Hematopoietic multipotent progenitor cell treated with erythropoietin and hydrocortisone succinate and interleukin-3 and kit ligand, for 17 days (in vitro differentiated cells): ENCODE measurements at regions not wholly inside any gene's neighbourhood (a gene's known extent, or its start where the extent isn't known, plus 50 kb on each side); places are given as distances from the start of the nearest gene placed in this dataset.

ENCODE experiments used
- DNase-seq: peaks from one replicate; pipeline ENCODE4 v3.0.0-alpha.2; 2015; ENCODE audit warnings: low spot score

DNA sequence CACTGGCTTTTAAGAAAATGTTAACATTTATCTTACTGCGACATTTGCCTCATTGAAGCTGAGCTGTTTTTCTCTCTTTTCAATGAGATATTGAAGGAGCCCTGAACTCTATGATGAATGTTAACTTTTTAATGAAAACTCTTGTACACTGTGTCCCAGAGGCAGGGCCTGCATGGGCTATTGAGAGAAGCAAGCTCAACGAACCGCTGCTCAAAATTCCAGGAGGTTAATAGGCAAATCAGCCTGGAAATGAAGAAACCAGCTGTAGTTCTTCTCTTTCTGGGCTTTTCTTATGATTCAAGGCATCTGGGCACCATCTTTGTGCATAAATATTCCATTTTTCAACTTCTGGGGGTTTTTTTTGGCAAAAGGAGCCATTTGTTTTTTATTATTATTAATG is 168.4 kb upstream of the NPVF start:
- no peak for DNase-seq

DNA sequence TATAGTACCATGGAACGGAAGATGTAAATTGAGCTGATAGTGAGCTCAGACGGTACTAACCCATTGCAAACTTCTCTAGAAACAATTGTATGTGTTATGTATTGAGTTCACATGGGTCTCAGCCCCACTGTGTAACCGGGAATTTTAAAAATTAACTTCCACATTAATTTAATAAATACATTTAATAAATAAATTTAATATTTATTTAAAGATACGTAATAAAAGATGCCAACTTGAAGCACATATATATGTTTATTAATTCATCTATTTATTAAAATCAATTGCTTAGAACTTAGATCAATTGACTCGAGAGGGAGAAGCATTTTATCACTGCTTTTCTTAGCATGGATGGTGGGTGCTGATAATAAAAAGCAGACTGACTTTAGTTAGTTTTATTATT is 170.1 kb upstream of the NPVF start:
- DNase-seq, result no peak

DNA sequence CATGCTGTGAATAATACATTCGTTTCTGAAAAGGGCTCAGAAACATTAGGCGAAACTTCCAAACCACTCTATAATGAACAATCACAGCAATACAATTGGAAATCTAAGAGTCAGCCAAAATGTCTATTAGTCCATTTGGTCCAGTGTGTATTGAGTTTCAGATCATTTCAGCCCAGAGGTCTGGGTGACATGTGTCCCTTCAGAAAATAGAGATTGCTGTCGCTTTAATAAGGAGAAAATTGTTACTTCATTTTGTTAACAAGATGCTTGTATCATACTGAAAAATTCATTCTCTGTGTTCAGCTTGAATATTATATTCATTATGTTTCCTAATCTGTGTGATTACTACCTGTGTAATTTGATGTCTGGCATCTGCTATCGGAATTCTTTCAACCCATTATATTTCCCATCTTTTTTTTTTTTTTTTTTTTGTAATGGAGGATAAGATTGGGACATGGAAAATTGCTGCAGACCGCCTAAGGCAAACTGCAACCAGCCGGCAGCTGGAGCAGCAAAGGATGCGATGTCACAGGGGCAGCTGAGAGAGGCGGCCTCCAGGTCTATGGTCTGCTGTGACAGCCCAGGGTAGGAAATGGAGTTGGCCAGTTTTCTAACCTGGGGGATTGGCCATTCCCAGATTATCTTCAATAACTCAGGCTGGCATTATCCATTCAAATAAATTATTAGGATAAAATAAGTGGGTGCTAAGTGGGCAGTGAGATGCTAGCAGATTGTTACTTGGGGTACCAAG is 170.9 kb upstream of the NPVF start:
- DNase-seq, result no peak

GRCh38 chr7:25402532-25402931 is 174.2 kb upstream of the NPVF start:
- DNase-seq, result no peak

DNA sequence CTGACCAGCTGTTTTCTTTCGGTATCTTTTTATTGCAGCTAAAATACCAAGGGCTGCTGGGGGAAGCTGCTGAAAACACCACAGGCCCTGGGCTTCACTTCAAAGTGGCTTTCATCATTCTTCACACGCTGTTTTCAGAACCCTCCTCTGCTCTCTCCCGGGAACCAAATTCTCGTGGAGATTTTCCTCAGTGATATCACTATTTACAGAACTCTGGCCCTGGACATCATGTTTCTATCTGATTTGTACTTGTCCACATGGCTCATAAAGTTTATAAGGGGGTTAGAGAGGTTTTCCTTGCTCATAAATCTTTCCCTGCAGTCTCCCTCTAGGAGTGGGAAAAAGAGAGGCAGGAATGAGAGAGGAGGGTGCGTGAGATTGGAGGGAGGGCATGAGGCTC is 177.4 kb upstream of the NPVF start:
- no peak for DNase-seq

DNA sequence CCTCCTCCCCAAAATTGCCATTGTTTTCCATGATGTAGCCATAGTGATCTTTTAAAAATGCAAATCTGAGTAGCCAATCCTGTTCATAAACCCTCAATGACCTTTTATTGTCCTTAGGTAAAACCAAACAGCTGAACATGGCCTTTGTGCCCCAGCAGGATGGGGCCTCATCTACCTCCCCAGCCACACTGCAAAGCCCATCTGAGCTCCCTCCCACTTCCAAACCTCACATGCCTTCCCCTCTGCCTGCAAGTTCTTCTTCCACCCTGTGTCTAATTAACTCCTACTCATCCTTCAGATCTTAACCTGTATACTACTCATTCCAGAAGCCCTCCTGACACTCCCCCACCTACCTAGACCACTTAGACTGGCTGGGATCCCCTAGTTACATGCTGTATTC is 178.8 kb upstream of the NPVF start:
- no peak for DNase-seq

DNA sequence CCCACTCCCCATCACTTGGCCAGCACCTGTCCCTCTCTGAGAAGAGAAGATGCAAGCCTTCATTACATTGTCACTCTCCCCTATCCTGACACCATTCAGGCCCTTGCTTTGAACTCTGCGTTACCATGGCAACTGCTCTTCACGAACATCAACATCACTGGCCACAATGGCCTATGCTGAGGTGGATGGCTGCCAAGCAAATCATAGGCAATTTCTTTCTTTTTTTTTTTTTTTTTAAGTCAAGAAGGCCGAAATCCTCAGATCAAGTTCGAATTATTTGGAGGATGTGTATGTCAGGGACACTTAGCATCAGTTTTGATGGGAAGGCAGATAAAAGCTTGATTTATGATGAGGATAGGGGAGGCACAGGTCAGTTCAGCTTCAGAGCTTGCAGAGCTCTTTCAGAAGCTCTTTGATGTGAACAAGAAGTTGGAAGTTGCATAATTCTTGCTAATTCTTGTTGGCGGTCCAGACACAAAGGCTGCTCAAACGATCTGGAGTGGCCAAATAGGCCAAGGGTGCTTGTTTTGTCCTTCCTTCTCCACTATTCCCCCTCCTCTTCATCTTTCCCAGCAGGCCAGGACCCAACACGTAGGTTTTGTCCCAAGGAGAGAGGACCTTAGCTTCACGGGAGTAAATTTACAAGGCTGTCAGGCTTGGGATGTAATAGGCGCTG is 179.9 kb upstream of the NPVF start:
- no peak for DNase-seq

DNA sequence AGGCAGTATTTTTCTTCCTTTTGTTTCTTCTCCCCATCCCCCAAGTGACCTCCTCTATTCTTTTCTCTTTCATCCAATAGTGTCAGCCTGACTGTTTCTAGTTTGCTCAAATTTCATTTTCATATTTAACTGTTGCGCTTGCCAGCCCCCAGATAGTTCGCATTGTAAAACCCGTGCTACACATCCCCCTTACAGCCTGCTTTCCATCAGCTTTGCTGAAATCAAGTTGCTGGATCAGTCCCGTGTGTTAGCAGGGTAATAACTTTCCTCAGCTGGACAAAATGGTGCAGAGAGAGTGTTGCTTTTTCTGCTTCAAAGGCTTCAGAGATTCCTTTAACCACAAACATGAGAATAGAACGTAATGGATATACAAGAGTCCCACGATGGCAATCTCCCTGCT is 180.6 kb upstream of the NPVF start:
- DNase-seq, result no peak

GRCh38 chr7:25409897-25410636 is 181.8 kb upstream of the NPVF start:
- no peak for DNase-seq

DNA sequence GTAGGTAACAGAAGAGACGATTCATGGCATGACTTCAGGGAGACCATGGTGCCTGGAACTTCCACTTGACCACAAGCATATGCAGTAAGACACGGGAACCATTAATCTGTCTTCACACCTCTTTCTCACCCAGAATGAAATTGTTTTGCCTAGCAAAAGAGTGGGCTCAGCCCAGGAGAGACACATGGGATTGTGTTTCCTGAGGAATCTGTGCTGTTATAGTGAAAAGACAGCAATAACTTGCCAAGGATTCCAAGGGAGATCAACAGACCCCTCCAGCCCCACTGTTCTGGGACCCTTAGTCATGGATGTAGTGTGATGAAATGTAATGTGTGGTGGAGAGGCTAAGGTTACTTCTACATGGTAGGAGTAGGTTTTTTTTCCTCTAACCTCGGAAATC is 192.5 kb upstream of the NPVF start:
- DNase-seq, result no peak

DNA sequence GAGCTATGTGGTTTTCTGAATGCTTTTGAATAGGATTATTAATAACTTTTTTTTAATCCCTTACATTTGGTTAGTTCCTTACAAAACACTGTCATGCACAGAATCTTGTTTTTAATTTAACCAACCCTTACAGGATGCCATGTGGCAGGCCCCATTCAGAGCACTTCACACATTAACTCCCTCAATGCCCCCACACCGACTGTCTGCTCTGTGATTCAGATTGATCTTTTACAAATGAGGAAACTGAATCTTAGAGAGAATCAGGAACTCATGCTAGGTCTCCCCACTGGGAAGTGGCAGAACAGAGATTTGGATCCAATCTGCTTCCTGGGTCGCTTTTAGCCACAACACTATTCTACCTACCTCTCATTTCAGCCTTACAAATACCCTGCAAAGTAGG is 195.8 kb upstream of the NPVF start:
- DNase-seq, result no peak

DNA sequence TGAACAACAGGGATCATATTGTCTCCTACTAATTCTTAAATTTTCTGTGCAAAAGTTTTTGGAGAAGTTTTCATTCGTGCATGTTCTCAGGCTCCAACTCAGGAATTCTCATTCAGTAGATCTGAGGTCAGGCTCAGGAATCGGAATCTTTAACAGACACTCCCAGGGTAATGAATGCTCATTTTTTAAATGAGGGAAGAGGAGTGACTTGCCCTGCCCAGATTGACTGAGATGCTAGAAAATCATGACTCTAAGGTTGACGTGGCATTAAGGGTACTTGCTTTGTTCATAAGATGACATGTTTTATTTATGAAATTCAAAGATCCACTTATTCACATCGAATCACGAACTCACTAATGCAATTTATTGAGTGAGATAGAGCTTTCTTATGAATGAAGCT is 196.6 kb upstream of the NPVF start:
- DNase-seq, result no peak

DNA sequence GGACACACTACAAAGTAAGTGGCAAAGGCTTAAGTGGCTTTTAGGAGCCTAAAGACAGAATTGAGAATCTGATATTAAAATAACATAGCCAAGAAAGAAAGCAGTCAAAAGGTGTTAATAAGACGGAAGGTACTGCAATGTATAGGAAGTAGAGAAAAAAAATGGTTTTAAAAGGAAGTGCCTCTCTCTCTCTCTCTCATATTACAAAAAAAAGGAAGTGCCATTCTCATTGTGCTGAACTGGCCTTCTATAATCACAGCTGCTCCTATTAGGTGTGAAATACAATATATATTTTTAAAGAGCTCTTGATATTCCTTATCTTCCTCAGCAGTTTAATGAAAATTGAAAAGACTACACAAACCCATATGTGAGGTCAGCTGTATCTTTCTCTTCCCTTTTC is 199.4 kb upstream of the NPVF start:
- no peak for DNase-seq

- DNase-seq, result no peak
These were observed 201.4 kb upstream of the NPVF start for GRCh38 chr7:25429731-25430130.

DNA sequence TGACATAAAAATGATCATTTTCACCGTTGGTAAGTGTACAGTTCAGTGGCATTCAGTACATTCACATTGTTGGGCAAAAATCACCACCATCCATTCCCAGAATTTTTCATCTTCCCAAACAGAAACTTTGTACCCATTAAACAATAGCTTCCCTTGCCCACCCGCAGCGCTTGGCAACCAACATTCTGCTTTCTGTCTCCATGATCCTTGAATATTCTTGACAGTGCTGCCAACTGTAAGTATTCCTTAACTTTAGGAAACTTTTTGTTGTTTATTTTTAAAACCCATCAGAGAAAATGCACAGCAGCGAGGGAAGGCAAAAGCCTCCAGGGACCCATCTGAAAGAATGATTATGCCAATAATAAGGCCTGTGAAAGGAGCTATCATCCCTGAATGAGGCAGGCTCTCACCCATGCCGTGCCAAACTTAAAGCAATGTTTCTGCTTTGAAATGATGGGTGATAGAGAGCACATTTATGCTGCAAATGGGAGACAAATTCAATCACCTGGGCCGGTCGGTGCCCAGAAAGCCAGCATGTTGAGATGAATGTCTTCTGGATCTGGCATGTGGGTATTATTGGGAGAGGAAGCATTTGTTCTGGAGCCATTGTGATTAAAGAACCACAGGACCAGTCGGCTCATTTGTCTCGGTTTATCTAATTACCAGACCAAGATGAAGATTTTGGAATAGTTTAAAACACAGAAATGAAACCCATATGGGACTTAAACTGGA is 202.1 kb upstream of the NPVF start:
- no peak for DNase-seq

DNA sequence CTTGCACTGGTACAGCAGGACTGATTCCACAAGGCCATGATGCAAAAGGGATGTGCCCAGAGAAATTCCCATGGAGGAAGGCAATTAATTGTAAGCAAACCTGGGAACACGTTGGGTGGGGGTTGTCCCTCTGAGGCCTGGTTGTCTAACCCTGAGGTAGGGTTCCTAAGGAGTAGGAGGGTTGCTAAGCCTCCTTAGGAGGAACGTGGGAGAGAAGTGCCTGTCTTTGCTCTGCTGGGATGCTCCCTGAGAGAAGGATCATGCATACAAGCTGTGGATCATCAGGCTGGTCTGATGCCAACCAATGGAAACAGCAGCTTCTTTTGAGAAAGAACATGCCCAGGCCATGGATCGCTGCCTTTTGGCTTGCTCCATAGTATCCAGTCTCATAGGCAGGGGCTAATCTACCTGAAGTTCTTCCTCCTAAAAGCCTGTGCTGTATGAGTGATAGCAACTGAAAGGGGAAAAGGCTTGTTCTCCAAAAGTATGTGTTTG is 203.7 kb upstream of the NPVF start:
- DNase-seq, result no peak

GRCh38 chr7:25432807-25433206 is 204.5 kb upstream of the NPVF start:
- no peak for DNase-seq

- no peak for DNase-seq
These were observed 208.1 kb upstream of the NPVF start for GRCh38 chr7:25436413-25436812.

- no peak for DNase-seq
These were observed 209.0 kb upstream of the NPVF start for GRCh38 chr7:25437308-25437707.

DNA sequence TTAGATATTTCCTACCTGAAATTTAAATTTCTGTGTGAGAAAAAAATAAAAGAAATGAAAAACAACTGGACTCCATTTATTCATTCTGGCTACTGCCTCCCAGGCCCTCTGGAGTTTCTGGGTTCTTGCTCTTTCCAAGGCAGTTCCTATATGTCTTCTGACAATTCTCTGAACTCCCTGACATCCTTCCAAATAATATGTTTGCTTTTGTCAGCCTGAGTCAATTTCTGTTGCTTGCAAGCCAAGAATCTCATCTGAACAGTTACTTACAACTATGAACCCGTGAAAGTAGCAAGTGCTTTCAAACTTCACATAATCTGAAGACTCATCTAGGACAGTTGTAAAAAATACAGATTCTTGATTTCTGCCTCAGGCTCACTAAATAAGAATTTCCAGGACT is 216.7 kb upstream of the NPVF start:
- DNase-seq, result no peak

DNA sequence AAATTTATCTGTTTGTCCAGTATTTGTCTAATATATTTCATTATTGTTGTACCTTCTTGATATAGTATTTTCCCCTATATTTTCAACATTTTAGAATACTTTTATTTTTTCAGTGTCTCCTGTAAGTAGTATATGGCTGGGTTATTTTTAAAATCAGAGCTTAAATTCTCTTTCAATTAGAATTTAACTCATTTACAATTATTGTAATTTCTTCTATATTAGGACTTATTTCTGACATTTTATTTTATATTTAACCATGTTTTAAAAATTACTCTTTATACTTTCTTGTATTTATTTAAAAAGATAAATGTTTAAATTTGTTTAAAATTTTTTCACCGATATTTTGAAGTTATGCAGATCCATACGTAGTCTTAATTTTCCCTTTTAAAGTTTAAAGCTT is 220.0 kb upstream of the NPVF start:
- DNase-seq, result no peak

GRCh38 chr7:25454020-25454419 is 225.7 kb upstream of the NPVF start:
- DNase-seq, result no peak
